ENCODE measurements at regions not wholly inside any gene's neighbourhood (a gene's known extent, or its start where the extent isn't known, plus 50 kb on each side); places are given as distances from the start of the nearest gene placed in this dataset.

- no peak for DNase-seq
Measured at GRCh38 chr20:58162986-58163385, 65.5 kb downstream of the ANKRD60 start.

GRCh38 chr20:58161192-58161591 lies 67.3 kb downstream of the ANKRD60 start:
- no peak for DNase-seq

- no peak for DNase-seq
Measured at GRCh38 chr20:58160451-58161061, 67.9 kb downstream of the ANKRD60 start.

GRCh38 chr20:58155148-58155925 lies 73.1 kb downstream of the ANKRD60 start:
- no peak for DNase-seq

GRCh38 chr20:58154113-58154512 lies 74.3 kb downstream of the ANKRD60 start:
- no peak for DNase-seq

- no peak for DNase-seq
Measured at GRCh38 chr20:58153121-58153520, 75.3 kb downstream of the ANKRD60 start.

- DNase-seq = no peak
Measured at GRCh38 chr20:58150772-58151171, 77.7 kb downstream of the ANKRD60 start.

- DNase-seq = no peak
Measured at GRCh38 chr20:58149437-58150091, 78.9 kb downstream of the ANKRD60 start.

- no peak for DNase-seq
Measured at GRCh38 chr20:58148891-58149290, 79.6 kb downstream of the ANKRD60 start.

GRCh38 chr20:58147628-58148370 lies 80.7 kb downstream of the ANKRD60 start:
- DNase-seq = no peak

- no peak for DNase-seq
Measured at GRCh38 chr20:58146746-58147140, 81.7 kb downstream of the ANKRD60 start.

GRCh38 chr20:58146081-58146745 lies 82.2 kb downstream of the ANKRD60 start:
- DNase-seq = no peak

GRCh38 chr20:58145506-58146080 lies 82.9 kb downstream of the ANKRD60 start:
- no peak for DNase-seq

GRCh38 chr20:58144096-58144495 lies 84.4 kb downstream of the ANKRD60 start:
- DNase-seq = no peak

- no peak for DNase-seq
Measured at GRCh38 chr20:58143531-58143930, 84.9 kb downstream of the ANKRD60 start.

- DNase-seq = no peak
Measured at GRCh38 chr20:58142843-58143185, 85.6 kb downstream of the ANKRD60 start.

- DNase-seq = no peak
Measured at GRCh38 chr20:58141971-58142842, 86.2 kb downstream of the ANKRD60 start.

- DNase-seq = no peak
Measured at GRCh38 chr20:58141496-58141895, 87.0 kb downstream of the ANKRD60 start.

GRCh38 chr20:58140787-58141425 lies 87.5 kb downstream of the ANKRD60 start:
- no peak for DNase-seq

- no peak for DNase-seq
Measured at GRCh38 chr20:58139849-58140786, 88.3 kb downstream of the ANKRD60 start.
